ENCODE measurements at regions not wholly inside any gene's neighbourhood (a gene's known extent, or its start where the extent isn't known, plus 50 kb on each side); places are given as distances from the start of the nearest gene placed in this dataset.

GRCh38 chr2:177329064-177329463 lies 63.5 kb upstream of the AGPS start:
- TF ChIP-seq CTCF (IDR thresholded peaks at IDR 0.05): no peak
- no peak for TF ChIP-seq POLR2A (IDR thresholded peaks at IDR 0.05)
